ENCODE measurements at regions not wholly inside any gene's neighbourhood (a gene's known extent, or its start where the extent isn't known, plus 50 kb on each side); places are given as distances from the start of the nearest gene placed in this dataset.

GRCh38 chr5:165423697-165424299 is 1918.4 kb downstream of the MAT2B start:
- DNase-seq: no peak

- DNase-seq: no peak
These were observed 1920.2 kb downstream of the MAT2B start for GRCh38 chr5:165425594-165425993.

GRCh38 chr5:165448753-165449152 is 1943.3 kb downstream of the MAT2B start:
- DNase-seq: no peak

- DNase-seq: peak; percentile 38
These were observed 1952.6 kb downstream of the MAT2B start for GRCh38 chr5:165457859-165458481.

GRCh38 chr5:165459232-165459631 is 1953.8 kb downstream of the MAT2B start:
- DNase-seq: no peak

- DNase-seq: no peak
These were observed 1955.5 kb downstream of the MAT2B start for GRCh38 chr5:165460911-165461310.

- peak; percentile 40 for DNase-seq
These were observed 1972.1 kb downstream of the MAT2B start for GRCh38 chr5:165477546-165477945.

GRCh38 chr5:165495829-165496380 is 1990.5 kb downstream of the MAT2B start:
- no peak for DNase-seq

- DNase-seq: no peak
These were observed 1992.3 kb downstream of the MAT2B start for GRCh38 chr5:165497707-165498106.

- no peak for DNase-seq
These were observed 1997.7 kb downstream of the MAT2B start for GRCh38 chr5:165502893-165503691.

GRCh38 chr5:165504674-165505073 is 1999.3 kb downstream of the MAT2B start:
- no peak for DNase-seq

- DNase-seq: no peak
These were observed 2002.9 kb downstream of the MAT2B start for GRCh38 chr5:165508286-165508685.

- no peak for DNase-seq
These were observed 2003.4 kb downstream of the MAT2B start for GRCh38 chr5:165508861-165509260.

GRCh38 chr5:165521816-165522610 is 2016.6 kb downstream of the MAT2B start:
- no peak for DNase-seq

GRCh38 chr5:165525271-165525670 is 2019.9 kb downstream of the MAT2B start:
- no peak for DNase-seq

GRCh38 chr5:165526357-165526756 is 2020.9 kb downstream of the MAT2B start:
- no peak for DNase-seq

- DNase-seq: no peak
These were observed 2022.2 kb downstream of the MAT2B start for GRCh38 chr5:165527577-165527976.

GRCh38 chr5:165538065-165538464 is 2032.6 kb downstream of the MAT2B start:
- DNase-seq: no peak

- no peak for DNase-seq
These were observed 2054.2 kb downstream of the MAT2B start for GRCh38 chr5:165559645-165560044.

GRCh38 chr5:165560648-165561047 is 2055.2 kb downstream of the MAT2B start:
- no peak for DNase-seq

- DNase-seq: no peak
These were observed 2060.5 kb downstream of the MAT2B start for GRCh38 chr5:165565911-165566310.

GRCh38 chr5:165569551-165569950 is 2064.1 kb downstream of the MAT2B start:
- no peak for DNase-seq
